CD4-positive, alpha-beta T cell treated with Interleukin-6 at 100 ng/mL for 8 hours (primary cell): ENCODE measurements at regions not wholly inside any gene's neighbourhood (a gene's known extent, or its start where the extent isn't known, plus 50 kb on each side); places are given as distances from the start of the nearest gene placed in this dataset.

ENCODE experiments used
- DNase-seq: peaks from one replicate; pipeline ENCODE4 v3.0.0-alpha.2; 2020; ENCODE audit warnings: mixed read lengths, low spot score

GRCh38 chr22:27203276-27203660 is 545.9 kb downstream of the MIAT start:
- DNase-seq: no peak

- DNase-seq: no peak
These were observed 546.9 kb downstream of the MIAT start for GRCh38 chr22:27204280-27204679.

- no peak for DNase-seq
These were observed 547.4 kb downstream of the MIAT start for GRCh38 chr22:27204817-27205216.

GRCh38 chr22:27205492-27206373 is 548.3 kb downstream of the MIAT start:
- no peak for DNase-seq

- no peak for DNase-seq
These were observed 549.2 kb downstream of the MIAT start for GRCh38 chr22:27206374-27207133.

- no peak for DNase-seq
These were observed 549.9 kb downstream of the MIAT start for GRCh38 chr22:27207266-27207665.

- DNase-seq: no peak
These were observed 550.5 kb downstream of the MIAT start for GRCh38 chr22:27207907-27208306.

GRCh38 chr22:27210111-27210730 is 552.8 kb downstream of the MIAT start:
- no peak for DNase-seq

GRCh38 chr22:27212102-27212501 is 554.7 kb downstream of the MIAT start:
- no peak for DNase-seq

- DNase-seq: no peak
These were observed 555.3 kb downstream of the MIAT start for GRCh38 chr22:27212617-27213177.

- no peak for DNase-seq
These were observed 555.9 kb downstream of the MIAT start for GRCh38 chr22:27213294-27213693.

GRCh38 chr22:27213766-27214581 is 556.6 kb downstream of the MIAT start:
- DNase-seq: no peak

- no peak for DNase-seq
These were observed 557.3 kb downstream of the MIAT start for GRCh38 chr22:27214691-27215090.

- no peak for DNase-seq
These were observed 558.5 kb downstream of the MIAT start for GRCh38 chr22:27215871-27216270.

GRCh38 chr22:27216444-27216843 is 559.1 kb downstream of the MIAT start:
- no peak for DNase-seq

GRCh38 chr22:27217154-27217553 is 559.8 kb downstream of the MIAT start:
- no peak for DNase-seq

GRCh38 chr22:27218012-27218920 is 560.9 kb downstream of the MIAT start:
- no peak for DNase-seq

- no peak for DNase-seq
These were observed 561.6 kb downstream of the MIAT start for GRCh38 chr22:27219036-27219435.

- no peak for DNase-seq
These were observed 563.0 kb downstream of the MIAT start for GRCh38 chr22:27220339-27220738.

GRCh38 chr22:27222178-27222577 is 564.8 kb downstream of the MIAT start:
- no peak for DNase-seq
